ENCODE measurements at regions not wholly inside any gene's neighbourhood (a gene's known extent, or its start where the extent isn't known, plus 50 kb on each side); places are given as distances from the start of the nearest gene placed in this dataset.

- no peak for TF ChIP-seq CTCF (IDR thresholded peaks at IDR 0.05; ENCODE audit: insufficient read depth, low read length)
- TF ChIP-seq GABPA (IDR thresholded peaks at IDR 0.05; ENCODE audit: low read depth): no peak
Observed at GRCh38 chr20:48406498-48406897, 421.3 kb downstream of the PREX1 start.
